Choroid plexus epithelial cell (primary cell): ENCODE measurements at regions not wholly inside any gene's neighbourhood (a gene's known extent, or its start where the extent isn't known, plus 50 kb on each side); places are given as distances from the start of the nearest gene placed in this dataset.

ENCODE experiments used
- DNase-seq: peaks from one replicate; pipeline ENCODE4 v3.0.0-alpha.2; 2010; ENCODE audit warnings: low read depth
- H3K4me3 ChIP-seq: 2 replicates; pipeline ENCODE4 v1.5.1; 2011; ENCODE audit warnings: low read depth, mild to moderate bottlenecking, control low read depth, low read length, moderate library complexity
- TF ChIP-seq, protein P1 (sequence below): conservative IDR thresholded peaks from 2 replicates; pipeline ENCODE4 v1.5.1; 2011; ENCODE audit warnings: low read depth, mild to moderate bottlenecking, control low read depth, inconsistent platforms, low read length, moderate library complexity

DNA sequence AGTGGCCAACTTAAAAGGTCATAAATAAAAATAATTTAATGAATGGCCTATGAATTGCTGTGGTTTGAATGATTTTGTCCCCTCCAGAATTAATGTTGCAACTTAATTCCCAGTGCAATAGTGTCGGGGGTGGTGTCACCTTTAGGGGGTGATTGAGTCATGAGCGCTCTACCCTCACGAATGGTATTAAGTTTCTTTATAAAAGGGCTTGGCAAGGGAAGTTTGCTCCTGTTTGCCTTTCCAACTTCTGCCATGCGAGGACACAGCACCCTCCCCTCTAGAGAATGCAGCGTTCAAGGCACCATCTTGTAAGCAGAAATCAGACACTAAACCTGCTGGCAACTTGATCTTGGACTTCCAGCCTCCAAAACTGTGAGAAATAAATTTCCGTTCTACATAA is 253.3 kb downstream of the ATXN7L3B start:
- TF ChIP-seq, protein P1, sequence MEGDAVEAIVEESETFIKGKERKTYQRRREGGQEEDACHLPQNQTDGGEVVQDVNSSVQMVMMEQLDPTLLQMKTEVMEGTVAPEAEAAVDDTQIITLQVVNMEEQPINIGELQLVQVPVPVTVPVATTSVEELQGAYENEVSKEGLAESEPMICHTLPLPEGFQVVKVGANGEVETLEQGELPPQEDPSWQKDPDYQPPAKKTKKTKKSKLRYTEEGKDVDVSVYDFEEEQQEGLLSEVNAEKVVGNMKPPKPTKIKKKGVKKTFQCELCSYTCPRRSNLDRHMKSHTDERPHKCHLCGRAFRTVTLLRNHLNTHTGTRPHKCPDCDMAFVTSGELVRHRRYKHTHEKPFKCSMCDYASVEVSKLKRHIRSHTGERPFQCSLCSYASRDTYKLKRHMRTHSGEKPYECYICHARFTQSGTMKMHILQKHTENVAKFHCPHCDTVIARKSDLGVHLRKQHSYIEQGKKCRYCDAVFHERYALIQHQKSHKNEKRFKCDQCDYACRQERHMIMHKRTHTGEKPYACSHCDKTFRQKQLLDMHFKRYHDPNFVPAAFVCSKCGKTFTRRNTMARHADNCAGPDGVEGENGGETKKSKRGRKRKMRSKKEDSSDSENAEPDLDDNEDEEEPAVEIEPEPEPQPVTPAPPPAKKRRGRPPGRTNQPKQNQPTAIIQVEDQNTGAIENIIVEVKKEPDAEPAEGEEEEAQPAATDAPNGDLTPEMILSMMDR: no peak
- H3K4me3 ChIP-seq: no peak overlapping the region
- DNase-seq: no peak

DNA sequence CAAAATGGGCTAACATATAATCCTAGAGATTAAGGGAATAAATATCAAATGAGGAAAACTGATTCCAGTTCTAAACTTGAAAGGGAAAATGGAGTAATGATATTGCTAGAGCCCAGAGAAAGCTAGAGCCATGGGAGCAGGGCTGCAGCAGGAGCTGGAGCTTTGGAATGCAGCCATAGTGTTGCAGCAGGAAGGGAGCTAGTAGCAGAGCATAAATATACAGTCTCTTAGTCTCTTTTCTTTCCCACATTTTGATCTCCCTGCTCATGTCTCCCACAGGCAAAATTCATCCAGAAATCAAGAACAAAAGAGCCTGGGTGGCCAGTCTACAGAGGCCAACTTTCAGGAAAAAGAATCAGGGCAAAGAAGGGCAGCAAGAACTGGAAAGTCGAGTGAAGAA is 253.7 kb downstream of the ATXN7L3B start:
- TF ChIP-seq, protein P1: no peak
- H3K4me3 ChIP-seq: no peak overlapping the region
- DNase-seq: peak; percentile 42

DNA sequence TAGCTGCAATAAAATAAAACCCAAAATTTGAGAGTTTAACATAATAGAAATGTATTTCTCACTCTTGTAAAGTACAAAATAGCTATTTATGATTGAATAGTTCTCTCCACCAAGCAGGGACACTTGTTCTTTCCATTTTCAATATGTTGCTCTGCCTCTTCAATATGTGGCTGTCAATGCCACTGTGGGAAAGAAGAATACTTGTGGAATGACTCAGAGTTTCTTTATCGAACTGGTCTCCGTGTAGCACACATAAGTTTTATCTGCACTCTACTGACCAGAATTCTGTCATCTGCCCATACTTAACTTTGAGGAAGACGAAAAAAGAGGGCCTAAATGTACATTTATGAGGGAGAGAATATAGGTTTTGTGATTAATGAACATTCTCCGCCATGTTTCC is 256.9 kb downstream of the ATXN7L3B start:
- peak; percentile 46 for DNase-seq
- TF ChIP-seq, protein P1: no peak
- no peak overlapping the region for H3K4me3 ChIP-seq

DNA sequence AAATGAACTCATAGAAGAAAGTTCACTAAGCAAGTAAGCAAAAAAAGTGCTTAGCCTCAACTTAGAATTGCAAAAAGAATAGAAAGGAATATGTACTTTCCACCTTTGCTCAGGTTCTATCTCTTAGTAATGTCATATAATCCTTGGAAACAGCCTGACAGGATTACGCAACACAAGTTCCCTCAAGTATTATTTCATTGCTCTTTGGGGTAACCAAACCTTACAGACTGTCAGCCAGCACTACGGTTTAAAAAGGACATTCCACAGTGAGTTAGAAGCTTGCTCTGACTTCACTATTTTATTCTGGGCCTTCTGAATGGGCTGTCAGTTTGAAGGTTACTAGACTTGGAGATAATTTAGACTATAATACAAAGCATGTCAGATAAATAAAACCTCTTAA is 264.0 kb downstream of the ATXN7L3B start:
- H3K4me3 ChIP-seq: no peak overlapping the region
- TF ChIP-seq, protein P1: no peak

DNA sequence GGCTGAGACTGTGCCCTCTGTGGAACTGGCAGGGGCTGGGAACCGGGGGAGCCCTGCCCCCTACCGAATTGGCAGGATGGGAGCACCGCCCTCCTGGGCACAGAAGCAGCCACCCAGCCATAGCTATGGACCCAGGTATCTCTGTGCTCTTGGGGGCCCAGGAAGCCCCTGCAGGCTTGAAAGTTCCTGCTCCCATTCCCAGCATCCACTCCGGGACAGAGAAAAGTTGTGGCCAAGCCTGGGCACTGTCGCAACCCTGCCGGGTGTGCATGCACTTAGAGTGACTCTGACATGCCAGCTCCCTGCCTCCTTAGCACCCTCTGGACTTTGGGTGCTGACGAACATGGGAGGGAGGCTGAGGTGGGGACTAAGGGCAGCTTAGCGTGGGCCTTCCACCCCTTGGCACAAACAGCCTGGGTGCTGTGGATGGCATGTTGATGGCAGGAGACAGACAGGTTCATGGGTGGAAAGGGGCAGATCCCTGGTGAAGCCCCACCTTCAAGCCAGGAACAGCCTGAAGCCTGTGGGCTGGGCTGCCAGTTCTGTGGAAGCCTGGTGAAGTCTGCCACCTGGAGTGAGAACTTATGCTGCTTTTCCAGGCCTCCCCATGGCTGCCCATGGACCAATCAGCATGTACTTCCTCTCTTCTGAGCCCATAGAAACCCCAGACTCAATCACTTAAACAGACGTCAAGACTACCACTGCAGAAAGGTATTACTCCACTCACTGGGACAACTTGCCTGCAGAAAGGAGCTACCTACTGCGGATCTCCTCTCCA is 279.0 kb downstream of the ATXN7L3B start:
- TF ChIP-seq, protein P1: no peak
- DNase-seq: no peak
- no peak overlapping the region for H3K4me3 ChIP-seq

More for the DNA sequence above, 264.0 kb downstream of the ATXN7L3B start:
- peak; percentile 36 for DNase-seq

DNA sequence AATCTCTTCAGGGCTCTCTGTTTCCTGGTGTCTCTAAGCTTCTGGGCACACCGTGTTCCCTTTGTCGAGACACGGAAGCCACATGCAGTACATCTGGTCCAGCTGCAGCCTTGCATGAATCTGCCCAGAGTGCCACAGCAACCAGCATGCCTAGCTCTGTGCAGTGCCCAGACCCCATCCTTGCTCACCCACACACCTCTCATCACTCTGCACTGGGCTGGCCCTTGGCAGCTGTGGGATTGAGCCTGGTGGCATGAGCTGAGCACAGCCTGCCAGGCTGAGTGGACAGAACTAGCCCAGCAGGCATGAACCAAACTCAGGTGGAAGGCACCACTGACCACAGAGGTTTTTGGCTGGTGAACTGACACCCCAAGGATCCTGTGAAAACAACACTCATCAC is 279.9 kb downstream of the ATXN7L3B start:
- H3K4me3 ChIP-seq: no peak overlapping the region
- TF ChIP-seq, protein P1: no peak
- no peak for DNase-seq

DNA sequence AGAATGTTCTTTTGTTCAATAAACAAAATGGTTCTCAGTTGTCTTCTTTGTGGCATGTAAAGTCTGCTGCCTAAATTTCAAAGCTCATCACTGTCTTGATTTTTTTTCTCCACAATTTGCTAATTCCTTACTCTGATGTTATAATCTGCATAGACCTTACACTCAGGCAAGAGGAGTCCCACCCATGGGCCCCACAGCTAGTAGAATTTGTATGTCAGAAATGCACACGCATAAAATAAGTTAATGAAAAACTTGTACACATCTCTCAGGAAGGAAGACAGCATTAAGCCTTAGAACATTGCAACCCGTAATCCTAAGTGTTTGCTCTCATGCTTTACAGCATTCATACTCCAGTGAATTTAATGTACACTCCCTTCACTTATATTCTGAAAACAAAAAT is 280.8 kb downstream of the ATXN7L3B start:
- DNase-seq: no peak
- H3K4me3 ChIP-seq: no peak overlapping the region
- TF ChIP-seq, protein P1: no peak
